AG04450 (cell line): ENCODE measurements at regions not wholly inside any gene's neighbourhood (a gene's known extent, or its start where the extent isn't known, plus 50 kb on each side); places are given as distances from the start of the nearest gene placed in this dataset.

Experiments used
- CTCF ChIA-PET: fragments of 300-600, 350-600 bp; formaldehyde crosslinking; extraction: SDS; loops from one replicate; lab custom pipeline; 2022; ENCODE audit warnings: antibody characterized with exemption, inconsistent platforms; lab: Charles Lee
- POLR2A ChIA-PET: fragments of 350-600 bp; formaldehyde crosslinking; extraction: SDS; loops from one replicate; lab custom pipeline; 2021; ENCODE audit warnings: antibody characterized with exemption, inconsistent platforms; lab: Yijun Ruan, JAX
- DNase-seq: peaks from one replicate; pipeline ENCODE4 v3.0.0-alpha.2; 2011; ENCODE audit warnings: low read depth, low spot score
- H3K27ac ChIP-seq: one replicate; pipeline ENCODE4 v1.5.1; 2012; ENCODE audit warnings: low read depth, low read length, control low read depth
- H3K27me3 ChIP-seq: one replicate; pipeline ENCODE4 v1.6.0; 2012; ENCODE audit warnings: low read length; ENCODE audit not compliant: control insufficient read depth, insufficient read depth
- H3K4me3 ChIP-seq: 2 replicates; pipeline ENCODE4 v1.5.1; 2011; ENCODE audit warnings: mild to moderate bottlenecking, low read depth, low read length, control low read depth
- H3K9me3 ChIP-seq: 2 replicates; pipeline ENCODE4 v1.5.1; 2012; ENCODE audit warnings: low read length; ENCODE audit not compliant: control insufficient read depth, insufficient read depth
- CTCF ChIP-seq: IDR thresholded peaks from 2 replicates; pipeline ENCODE4 v1.5.1; 2011; ENCODE audit warnings: low read depth, low read length, control low read depth, inconsistent platforms

GRCh38 chr2:217465100-217465499 is 537.7 kb downstream of the TNS1 start:
- no peak for DNase-seq
- ChIA-PET POLR2A (no interaction called here), CTCF (no interaction called here)
- Histone ChIP-seq H3K27me3 (no peaks in the 10 kb centered on the region), H3K27ac (no peak overlapping the region), H3K4me3 (no peak overlapping the region), H3K9me3 (peaks cover 4% of the 10 kb centered on the region; the same call in 1 of the 2 replicates)
- TF ChIP-seq CTCF = no peak

- TF ChIP-seq CTCF = no peak
- no peak for DNase-seq
- ChIA-PET POLR2A (interaction anchor here (0.6 kb wide), 1 partner anchor 10 kb away, joined by 3 read pairs; no protein-coding TSS in a partner anchor), CTCF (interaction anchor here (0.7 kb wide), 1 partner anchor 33 kb away, joined by 3 read pairs; no protein-coding TSS in a partner anchor)
- H3K27me3 ChIP-seq = no peaks in the 10 kb centered on the region
- H3K9me3 ChIP-seq = no peaks in the 10 kb centered on the region
- no peak overlapping the region for H3K4me3 ChIP-seq
- H3K27ac ChIP-seq = no peak overlapping the region
Measured at GRCh38 chr2:217463402-217464075, 539.3 kb downstream of the TNS1 start.

- Histone ChIP-seq H3K9me3 (no peaks in the 10 kb centered on the region), H3K27ac (no peak overlapping the region), H3K4me3 (no peak overlapping the region), H3K27me3 (no peaks in the 10 kb centered on the region)
- POLR2A ChIA-PET = no interaction called here
- no peak for DNase-seq
- TF ChIP-seq CTCF = no peak
- CTCF ChIA-PET = no interaction called here
Measured at GRCh38 chr2:217462121-217462520, 540.7 kb downstream of the TNS1 start.

- no peak for TF ChIP-seq CTCF
- H3K27me3 ChIP-seq = no peaks in the 10 kb centered on the region
- DNase-seq = no peak
- POLR2A ChIA-PET = no interaction called here
- H3K4me3 ChIP-seq = no peak overlapping the region
- no peaks in the 10 kb centered on the region for H3K9me3 ChIP-seq
- no peak overlapping the region for H3K27ac ChIP-seq
- CTCF ChIA-PET = no interaction called here
Measured at GRCh38 chr2:217461674-217462073, 541.1 kb downstream of the TNS1 start.

- no peak overlapping the region for H3K27ac ChIP-seq
- CTCF ChIA-PET = interaction anchor here (1.0 kb wide), 1 partner anchor 253 kb away, joined by 3 read pairs; no protein-coding TSS in a partner anchor
Measured at GRCh38 chr2:217459680-217460405, 543.0 kb downstream of the TNS1 start.

More at GRCh38 chr2:217459680-217460405, 543.0 kb downstream of the TNS1 start:
- Histone ChIP-seq H3K4me3 (no peak overlapping the region), H3K27me3 (no peaks in the 10 kb centered on the region), H3K9me3 (no peaks in the 10 kb centered on the region)
- no peak for DNase-seq
- POLR2A ChIA-PET = no interaction called here
- no peak for TF ChIP-seq CTCF
